Daoy (cell line): ENCODE measurements at regions not wholly inside any gene's neighbourhood (a gene's known extent, or its start where the extent isn't known, plus 50 kb on each side); places are given as distances from the start of the nearest gene placed in this dataset.
"Not testable (repeated sequence)": the region's sequence is repeated elsewhere in the genome, so short reads cannot be mapped to it uniquely, and the experiment has no call there.

Experiments used
- DNase-seq: peaks from one replicate; pipeline ENCODE4 v3.0.0-alpha.2; 2015; ENCODE audit warnings: low read depth

- DNase-seq, result no peak
Measured at GRCh38 chr2:49318531-49318930, 164.2 kb upstream of the FSHR start.

- DNase-seq, result no peak
Measured at GRCh38 chr2:49309461-49309860, 155.1 kb upstream of the FSHR start.

GRCh38 chr2:49306925-49307324 lies 152.6 kb upstream of the FSHR start:
- no peak for DNase-seq

GRCh38 chr2:49298693-49299092 lies 144.4 kb upstream of the FSHR start:
- DNase-seq, result not testable (repeated sequence)

GRCh38 chr2:49298230-49298629 lies 143.9 kb upstream of the FSHR start:
- DNase-seq, result no peak

GRCh38 chr2:49296107-49296867 lies 142.0 kb upstream of the FSHR start:
- DNase-seq, result no peak

GRCh38 chr2:49294225-49294624 lies 139.9 kb upstream of the FSHR start:
- no peak for DNase-seq

- no peak for DNase-seq
Measured at GRCh38 chr2:49291619-49292018, 137.3 kb upstream of the FSHR start.

- no peak for DNase-seq
Measured at GRCh38 chr2:49289711-49290110, 135.4 kb upstream of the FSHR start.

GRCh38 chr2:49288902-49289700 lies 134.8 kb upstream of the FSHR start:
- no peak for DNase-seq

- no peak for DNase-seq
Measured at GRCh38 chr2:49288113-49288705, 133.9 kb upstream of the FSHR start.

GRCh38 chr2:49286726-49287125 lies 132.4 kb upstream of the FSHR start:
- no peak for DNase-seq

- no peak for DNase-seq
Measured at GRCh38 chr2:49286045-49286444, 131.7 kb upstream of the FSHR start.

GRCh38 chr2:49278561-49278960 lies 124.2 kb upstream of the FSHR start:
- DNase-seq, result no peak

GRCh38 chr2:49278141-49278540 lies 123.8 kb upstream of the FSHR start:
- no peak for DNase-seq

GRCh38 chr2:49271060-49271606 lies 116.8 kb upstream of the FSHR start:
- no peak for DNase-seq

GRCh38 chr2:49270091-49270490 lies 115.8 kb upstream of the FSHR start:
- DNase-seq, result no peak

GRCh38 chr2:49265471-49265870 lies 111.2 kb upstream of the FSHR start:
- DNase-seq, result no peak

GRCh38 chr2:49262801-49263560 lies 108.7 kb upstream of the FSHR start:
- no peak for DNase-seq

- no peak for DNase-seq
Measured at GRCh38 chr2:49261781-49262180, 107.5 kb upstream of the FSHR start.

GRCh38 chr2:49260979-49261538 lies 106.7 kb upstream of the FSHR start:
- DNase-seq, result no peak
